CD4-positive, alpha-beta T cell treated with Interleukin-17A for 1 hour (primary cell): ENCODE measurements at regions not wholly inside any gene's neighbourhood (a gene's known extent, or its start where the extent isn't known, plus 50 kb on each side); places are given as distances from the start of the nearest gene placed in this dataset.
"Not testable (repeated sequence)": the region's sequence is repeated elsewhere in the genome, so short reads cannot be mapped to it uniquely, and the experiment has no call there.

Experiments used
- DNase-seq: peaks from one replicate; pipeline ENCODE4 v3.0.0-alpha.2; 2020

GRCh38 chr11:110860461-110860860 lies 148.2 kb upstream of the ARHGAP20 start:
- DNase-seq = no peak

GRCh38 chr11:110859998-110860397 lies 147.8 kb upstream of the ARHGAP20 start:
- no peak for DNase-seq

- DNase-seq = no peak
Observed at GRCh38 chr11:110859240-110859840, 147.1 kb upstream of the ARHGAP20 start.

- DNase-seq = no peak
Observed at GRCh38 chr11:110858547-110858921, 146.3 kb upstream of the ARHGAP20 start.

- DNase-seq = no peak
Observed at GRCh38 chr11:110857892-110858546, 145.8 kb upstream of the ARHGAP20 start.

- DNase-seq = no peak
Observed at GRCh38 chr11:110856996-110857812, 145.0 kb upstream of the ARHGAP20 start.

- no peak for DNase-seq
Observed at GRCh38 chr11:110856340-110856739, 144.1 kb upstream of the ARHGAP20 start.

GRCh38 chr11:110855191-110855590 lies 143.0 kb upstream of the ARHGAP20 start:
- no peak for DNase-seq

GRCh38 chr11:110852921-110853490 lies 140.8 kb upstream of the ARHGAP20 start:
- DNase-seq = no peak

- DNase-seq = no peak
Observed at GRCh38 chr11:110850846-110851245, 138.6 kb upstream of the ARHGAP20 start.

GRCh38 chr11:110843053-110843452 lies 130.8 kb upstream of the ARHGAP20 start:
- not testable (repeated sequence) for DNase-seq

GRCh38 chr11:110838808-110839207 lies 126.6 kb upstream of the ARHGAP20 start:
- DNase-seq = no peak

GRCh38 chr11:110837603-110838002 lies 125.4 kb upstream of the ARHGAP20 start:
- DNase-seq = no peak

- no peak for DNase-seq
Observed at GRCh38 chr11:110835106-110835505, 122.9 kb upstream of the ARHGAP20 start.

- no peak for DNase-seq
Observed at GRCh38 chr11:110833033-110833484, 120.8 kb upstream of the ARHGAP20 start.

GRCh38 chr11:110832539-110832938 lies 120.3 kb upstream of the ARHGAP20 start:
- no peak for DNase-seq

GRCh38 chr11:110832080-110832479 lies 119.8 kb upstream of the ARHGAP20 start:
- no peak for DNase-seq

- no peak for DNase-seq
Observed at GRCh38 chr11:110830747-110831146, 118.5 kb upstream of the ARHGAP20 start.

- no peak for DNase-seq
Observed at GRCh38 chr11:110830344-110830743, 118.1 kb upstream of the ARHGAP20 start.

- DNase-seq = no peak
Observed at GRCh38 chr11:110829873-110830272, 117.6 kb upstream of the ARHGAP20 start.

- no peak for DNase-seq
Observed at GRCh38 chr11:110828086-110828485, 115.8 kb upstream of the ARHGAP20 start.

GRCh38 chr11:110827276-110827675 lies 115.0 kb upstream of the ARHGAP20 start:
- DNase-seq = no peak

- DNase-seq = no peak
Observed at GRCh38 chr11:110824912-110825620, 112.8 kb upstream of the ARHGAP20 start.
